RCC 7860 (cell line): ENCODE measurements at regions not wholly inside any gene's neighbourhood (a gene's known extent, or its start where the extent isn't known, plus 50 kb on each side); places are given as distances from the start of the nearest gene placed in this dataset.
"Not testable (repeated sequence)": the region's sequence is repeated elsewhere in the genome, so short reads cannot be mapped to it uniquely, and the experiment has no call there.

Experiments
- DNase-seq: peaks from one replicate; pipeline ENCODE4 v3.0.0-alpha.2; 2015; ENCODE audit warnings: low spot score
- FAIRE-seq: peaks from 2 replicates; lab custom pipeline; 2012; peaks lifted over from hg19 to GRCh38; lab: Jason Lieb, UNC

GRCh38 chr13:56718791-56719190 lies 421.9 kb upstream of the PRR20A start:
- no peak for FAIRE-seq
- DNase-seq = no peak

DNA sequence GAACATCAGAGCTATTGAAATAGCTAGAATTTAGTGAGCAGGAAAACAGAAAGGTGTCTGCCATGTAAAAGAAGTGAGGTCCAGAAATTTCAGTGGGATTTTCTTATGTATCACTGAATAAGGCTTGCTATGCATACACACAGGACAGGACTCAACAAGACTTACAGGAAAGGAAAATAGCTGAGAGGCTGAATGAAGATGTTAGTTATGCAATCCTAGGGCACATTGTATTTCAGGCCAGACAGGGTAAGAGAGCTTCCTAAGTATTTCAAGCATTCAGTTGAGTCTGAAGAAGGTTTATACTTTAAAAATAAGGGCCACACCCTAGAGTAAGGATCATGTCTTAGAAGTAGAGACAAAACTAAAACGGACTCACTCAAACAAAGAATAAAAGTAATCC lies 419.9 kb upstream of the PRR20A start:
- FAIRE-seq = no peak
- DNase-seq = no peak

DNA sequence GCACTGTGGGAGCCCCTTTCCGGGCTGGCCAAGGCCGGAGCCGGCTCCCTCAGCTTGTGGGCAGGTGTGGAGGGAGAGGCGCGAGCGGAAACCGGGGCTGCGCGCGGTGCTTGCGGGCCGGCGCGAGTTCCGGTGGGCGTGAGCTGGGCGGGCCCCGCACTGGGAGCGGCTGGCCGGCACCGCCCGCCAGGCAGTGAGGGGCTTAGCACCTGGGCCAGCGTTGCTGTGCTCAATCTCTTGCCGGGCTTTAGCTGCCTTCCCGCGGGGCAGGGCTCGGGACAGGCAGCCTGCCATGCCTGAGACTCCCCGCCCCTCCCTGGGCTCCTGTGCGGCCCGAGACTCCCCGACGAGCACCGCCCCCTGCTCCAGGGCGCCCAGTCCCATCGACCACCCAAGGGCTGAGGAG lies 405.2 kb upstream of the PRR20A start:
- DNase-seq = no peak

DNA sequence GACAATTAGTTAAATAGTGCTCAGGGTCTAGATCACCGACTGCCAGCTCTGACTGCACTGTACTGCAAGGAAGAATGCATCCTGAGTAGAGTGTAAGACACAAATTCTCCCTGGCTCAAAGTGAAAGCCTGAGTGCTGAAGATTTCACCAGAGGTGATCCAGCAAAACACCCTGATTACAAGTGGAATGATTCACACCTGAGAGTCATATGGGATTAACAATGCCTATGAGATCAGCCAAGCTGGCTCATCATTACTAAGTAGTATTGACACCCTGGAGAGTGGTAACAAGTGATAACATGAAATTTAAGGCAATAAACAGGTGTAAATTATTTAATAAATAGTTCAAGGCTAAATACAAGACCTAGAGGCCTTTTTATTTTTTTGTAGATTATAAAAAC lies 403.8 kb upstream of the PRR20A start:
- no peak for FAIRE-seq

More for the DNA sequence above, 405.2 kb upstream of the PRR20A start:
- no peak for FAIRE-seq

DNA sequence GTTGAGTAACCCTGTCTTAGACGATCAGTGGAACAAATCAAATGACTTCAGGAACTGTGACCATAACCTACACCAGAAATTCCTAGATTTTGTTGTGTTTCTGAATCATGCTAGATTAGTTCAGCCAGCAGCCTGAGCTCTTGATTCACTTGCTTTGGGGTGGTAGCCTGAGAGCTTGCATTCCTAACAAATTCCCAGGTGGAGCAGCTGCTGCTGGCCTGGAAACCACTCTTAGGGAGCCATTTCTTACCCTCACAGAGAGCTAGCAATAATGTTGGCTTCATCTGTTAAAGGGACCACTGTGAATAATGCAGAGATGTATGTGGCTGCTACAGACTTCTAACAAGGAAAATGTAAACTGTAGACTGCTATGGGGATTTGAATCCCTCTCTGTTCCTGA lies 388.1 kb upstream of the PRR20A start:
- DNase-seq = no peak
- no peak for FAIRE-seq

More for the DNA sequence above, 403.8 kb upstream of the PRR20A start:
- DNase-seq = no peak

DNA sequence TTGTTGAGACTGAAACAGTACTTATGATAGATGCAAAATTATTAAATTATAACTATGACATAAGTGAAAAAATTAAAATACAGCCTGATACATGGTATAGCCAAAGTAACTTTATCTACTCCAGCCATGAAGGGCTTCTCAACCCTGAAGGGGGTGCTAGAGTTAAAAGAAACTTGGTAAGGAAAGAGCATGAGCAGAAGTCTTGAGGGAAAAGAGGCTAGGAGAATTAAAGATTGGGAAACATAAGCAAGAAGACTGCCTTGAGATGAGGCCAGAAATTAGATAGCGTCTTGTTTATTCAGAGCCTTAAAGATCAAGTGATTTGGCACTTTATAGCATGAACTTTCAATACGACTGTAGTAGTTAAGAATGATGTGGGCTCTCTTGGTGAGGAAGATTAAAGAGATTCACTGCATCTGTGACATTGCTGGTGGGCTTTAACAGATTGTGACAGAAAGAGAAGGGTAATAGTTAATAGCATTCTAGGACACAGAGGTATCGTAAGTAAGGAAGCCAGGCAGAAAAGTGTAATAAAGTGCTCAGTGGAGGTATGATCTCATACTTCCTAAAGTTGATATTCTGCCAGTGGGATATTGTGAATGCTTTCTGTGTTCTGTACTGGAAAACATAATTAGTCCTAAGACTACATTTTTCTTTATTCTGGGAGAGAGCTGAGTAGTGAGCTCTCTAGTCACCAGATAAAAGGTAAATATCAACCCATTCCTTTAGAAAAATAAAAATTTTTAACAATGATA lies 385.4 kb upstream of the PRR20A start:
- DNase-seq (no peak), FAIRE-seq (no peak)

DNA sequence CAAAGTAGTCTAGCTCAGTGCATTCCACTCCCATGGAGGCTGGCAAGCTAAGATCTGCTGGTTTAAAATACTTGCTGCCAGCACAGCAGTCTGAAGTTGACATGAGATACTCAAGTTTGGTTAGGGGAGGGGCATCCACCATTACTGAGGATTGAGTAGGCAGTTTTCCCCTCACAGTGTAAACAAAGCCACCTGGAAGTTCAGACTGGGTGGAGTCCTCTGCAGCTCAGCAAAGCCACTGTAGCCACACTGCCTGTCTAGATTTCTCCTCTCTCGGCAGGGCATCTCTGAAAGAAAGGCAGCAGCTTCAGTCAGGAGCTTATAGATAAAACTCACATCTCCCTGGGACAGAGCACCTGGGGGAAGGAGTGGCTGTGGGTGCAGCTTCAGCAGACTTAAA lies 377.4 kb upstream of the PRR20A start:
- FAIRE-seq = not testable (repeated sequence)

GRCh38 chr13:56773148-56773547 lies 367.6 kb upstream of the PRR20A start:
- DNase-seq = no peak
- FAIRE-seq = no peak

More for the DNA sequence above, 377.4 kb upstream of the PRR20A start:
- not testable (repeated sequence) for DNase-seq

DNA sequence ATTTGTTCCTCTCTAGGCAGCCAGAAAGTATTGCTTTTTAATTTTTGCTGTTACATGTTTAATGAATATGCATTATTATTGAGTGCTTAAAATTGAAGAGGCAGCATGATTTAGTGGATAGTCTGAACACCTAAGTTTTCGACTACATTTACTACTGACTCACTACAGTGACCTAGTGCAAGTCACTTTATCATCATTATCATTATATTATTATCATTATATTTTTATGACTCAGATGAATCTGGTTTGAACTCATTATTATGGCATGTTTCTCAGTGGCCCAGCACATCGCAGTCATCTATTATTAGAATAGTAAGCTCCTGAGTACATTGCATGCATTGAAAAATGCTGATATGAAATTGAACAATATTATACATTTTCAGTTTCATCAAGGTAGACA lies 351.2 kb upstream of the PRR20A start:
- FAIRE-seq (no peak), DNase-seq (no peak)

GRCh38 chr13:56837161-56837560 lies 303.6 kb upstream of the PRR20A start:
- no peak for DNase-seq
- FAIRE-seq = no peak

DNA sequence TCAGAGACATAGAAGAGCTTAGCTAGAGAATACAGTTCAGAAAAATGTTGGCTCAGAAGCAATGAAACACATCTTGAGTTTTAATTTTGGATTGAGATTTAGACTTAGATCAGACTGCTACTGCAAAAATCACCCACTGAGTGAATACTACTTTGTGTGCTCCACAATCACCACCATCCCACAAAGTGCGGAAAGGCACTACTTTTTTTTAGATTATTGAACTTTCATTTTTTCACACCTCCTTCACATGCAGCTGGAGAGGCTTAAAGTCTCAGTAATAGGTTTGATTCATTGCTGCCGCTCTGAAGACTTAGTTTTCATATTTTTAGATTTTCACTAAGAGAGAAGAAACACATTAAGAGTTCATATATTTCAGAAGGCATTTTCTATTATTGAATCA lies 289.9 kb upstream of the PRR20A start:
- no peak for FAIRE-seq
- DNase-seq = no peak

- DNase-seq = no peak
- no peak for FAIRE-seq
These were observed 279.2 kb upstream of the PRR20A start for GRCh38 chr13:56861476-56861875.

DNA sequence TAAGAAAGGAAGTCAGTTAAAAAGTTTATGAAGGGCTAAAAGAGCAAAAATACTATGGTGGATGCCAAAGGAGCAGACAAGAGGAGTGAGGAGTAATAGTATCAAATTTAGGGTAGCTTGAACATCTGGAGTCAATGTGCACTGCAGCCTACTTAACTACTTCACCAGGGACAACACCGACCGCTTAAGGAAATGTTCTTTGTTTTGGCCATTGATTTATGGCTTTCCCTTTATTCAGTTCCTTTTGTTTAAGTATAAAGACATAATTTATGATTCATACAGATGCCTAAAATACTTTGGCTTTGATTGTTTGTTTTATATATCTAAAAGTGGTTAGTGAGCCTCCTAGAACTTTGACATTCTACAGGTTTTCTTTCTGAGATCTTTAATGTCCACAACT lies 276.3 kb upstream of the PRR20A start:
- DNase-seq (no peak), FAIRE-seq (no peak)

GRCh38 chr13:56865416-56865815 lies 275.3 kb upstream of the PRR20A start:
- DNase-seq = no peak
- FAIRE-seq = no peak

- no peak for FAIRE-seq
- no peak for DNase-seq
These were observed 271.0 kb upstream of the PRR20A start for GRCh38 chr13:56869671-56870070.

- no peak for DNase-seq
- FAIRE-seq = no peak
These were observed 254.3 kb upstream of the PRR20A start for GRCh38 chr13:56886398-56886797.

- no peak for FAIRE-seq
These were observed 252.3 kb upstream of the PRR20A start for GRCh38 chr13:56888455-56888854.

DNA sequence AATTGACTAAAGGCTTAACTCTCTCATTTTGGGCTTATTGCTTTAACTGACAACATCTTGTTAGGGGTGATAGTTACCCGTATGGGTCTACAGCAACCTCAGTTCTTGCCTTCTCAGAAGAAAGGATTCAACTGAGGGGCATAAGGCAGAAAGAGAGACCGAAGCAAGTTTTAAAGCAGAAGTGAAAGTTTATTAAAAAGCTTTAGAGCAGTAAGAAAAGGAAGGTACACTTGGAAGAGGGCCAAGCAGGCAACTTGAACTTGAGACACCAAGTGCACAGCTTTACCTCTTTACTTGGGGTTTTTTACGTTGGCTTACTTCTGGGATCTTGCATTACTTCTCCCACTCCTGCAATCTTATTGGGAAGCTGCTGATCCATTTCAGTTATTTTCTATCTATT lies 246.9 kb upstream of the PRR20A start:
- FAIRE-seq = no peak

More at GRCh38 chr13:56888455-56888854, 252.3 kb upstream of the PRR20A start:
- no peak for DNase-seq

DNA sequence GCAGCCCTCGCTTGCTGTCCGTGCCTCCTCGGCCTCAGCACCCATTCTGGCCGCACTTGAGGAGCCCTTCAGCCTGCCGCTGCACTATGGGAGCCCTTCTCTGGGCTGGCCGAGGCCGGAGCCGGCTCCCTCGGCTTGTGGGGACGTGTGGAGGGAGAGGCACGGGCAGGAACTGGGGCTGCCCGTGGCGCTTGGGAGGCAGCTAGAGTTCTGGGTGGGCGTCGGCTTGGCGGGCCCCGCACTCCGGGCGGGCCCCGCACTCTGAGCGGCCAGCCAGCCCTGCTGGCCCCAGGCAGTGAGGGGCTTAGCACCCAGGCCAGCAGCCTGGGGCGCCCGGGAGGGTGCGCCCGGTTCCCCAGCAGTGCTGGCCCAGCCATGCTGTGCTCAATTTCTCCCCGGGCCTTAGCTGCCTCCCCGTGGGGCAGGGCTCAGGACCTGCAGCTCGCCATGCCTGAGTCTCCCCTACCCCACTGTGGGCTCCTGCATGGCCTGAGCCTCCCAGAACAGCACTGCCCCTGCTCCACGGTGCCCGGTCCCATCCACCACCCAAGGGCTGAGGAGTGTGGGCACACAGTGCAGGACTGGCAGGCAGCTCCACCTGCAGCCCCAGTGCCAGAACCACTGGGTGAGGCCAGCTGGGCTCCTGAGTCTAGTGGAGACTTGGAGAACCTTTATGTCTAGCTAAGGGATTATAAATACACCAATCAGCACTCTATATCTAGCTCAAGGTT lies 240.0 kb upstream of the PRR20A start:
- FAIRE-seq = no peak
- DNase-seq = no peak

More for the DNA sequence above, 246.9 kb upstream of the PRR20A start:
- DNase-seq = no peak

- DNase-seq (no peak), FAIRE-seq (no peak)
These were observed 238.4 kb upstream of the PRR20A start for GRCh38 chr13:56902276-56902675.

GRCh38 chr13:56903710-56904282 lies 236.9 kb upstream of the PRR20A start:
- FAIRE-seq = no peak
- DNase-seq = no peak

- no peak for FAIRE-seq
- DNase-seq = no peak
These were observed 233.8 kb upstream of the PRR20A start for GRCh38 chr13:56906909-56907308.
